ENCODE measurements at regions not wholly inside any gene's neighbourhood (a gene's known extent, or its start where the extent isn't known, plus 50 kb on each side); places are given as distances from the start of the nearest gene placed in this dataset.

- no peaks in the 10 kb centered on the region for H3K36me3 ChIP-seq (ENCODE audit: control insufficient read depth, insufficient read depth, low read length, severe bottlenecking)
- no peaks in the 10 kb centered on the region for H3K9me3 ChIP-seq (ENCODE audit: control insufficient read depth, low read length)
- H3K4me1 ChIP-seq (ENCODE audit: control insufficient read depth, insufficient read depth, low read length) = no peaks in the 10 kb centered on the region
- H3K9ac ChIP-seq (ENCODE audit: low read length) = no peak overlapping the region
- no peaks in the 10 kb centered on the region for H3K27me3 ChIP-seq (replicated peaks; ENCODE audit: control insufficient read depth, insufficient read depth, low read length)
- H3K4me3 ChIP-seq (ENCODE audit: low read length) = no peak overlapping the region
- DNase-seq (ENCODE audit: low read depth) = no peak
Observed at GRCh38 chr3:109392293-109392692, 54.9 kb upstream of the DPPA4 start.

GRCh38 chr3:109387621-109388020, 50.3 kb upstream of the DPPA4 start:
- Histone ChIP-seq H3K9ac (ENCODE audit: low read length) (no peak overlapping the region), H3K9me3 (ENCODE audit: control insufficient read depth, low read length) (no peaks in the 10 kb centered on the region), H3K4me1 (ENCODE audit: control insufficient read depth, insufficient read depth, low read length) (no peaks in the 10 kb centered on the region), H3K36me3 (ENCODE audit: control insufficient read depth, insufficient read depth, low read length, severe bottlenecking) (no peaks in the 10 kb centered on the region), H3K4me3 (ENCODE audit: low read length) (no peak overlapping the region), H3K27me3 (replicated peaks; ENCODE audit: control insufficient read depth, insufficient read depth, low read length) (no peaks in the 10 kb centered on the region)
- no peak for DNase-seq (ENCODE audit: low read depth)

GRCh38 chr3:109387201-109387600, 49.9 kb upstream of the DPPA4 start:
- no peaks in the 10 kb centered on the region for H3K36me3 ChIP-seq (ENCODE audit: control insufficient read depth, insufficient read depth, low read length, severe bottlenecking)

More at GRCh38 chr3:109387201-109387600, 49.9 kb upstream of the DPPA4 start:
- H3K4me1 ChIP-seq (ENCODE audit: control insufficient read depth, insufficient read depth, low read length) = no peaks in the 10 kb centered on the region
- no peaks in the 10 kb centered on the region for H3K27me3 ChIP-seq (replicated peaks; ENCODE audit: control insufficient read depth, insufficient read depth, low read length)
- no peaks in the 10 kb centered on the region for H3K9me3 ChIP-seq (ENCODE audit: control insufficient read depth, low read length)
- no peak overlapping the region for H3K9ac ChIP-seq (ENCODE audit: low read length)
- DNase-seq (ENCODE audit: low read depth) = no peak
- no peak overlapping the region for H3K4me3 ChIP-seq (ENCODE audit: low read length)
